WTC11 (cell line): ENCODE measurements at regions not wholly inside any gene's neighbourhood (a gene's known extent, or its start where the extent isn't known, plus 50 kb on each side); places are given as distances from the start of the nearest gene placed in this dataset.

ENCODE experiments used
- ATAC-seq: fragments of 200-7000 bp; cut with Tn5 transposase; 2 replicates; pipeline ENCODE4 v1.10.0; 2021; ENCODE audit warnings: mild to moderate bottlenecking, moderate library complexity
- CTCF ChIA-PET: fragments of 300-600 bp; sonication (Branson Sonifier 250); formaldehyde crosslinking; loops from one replicate; lab custom pipeline; 2021; ENCODE audit warnings: antibody characterized with exemption; lab: Charles Lee
- POLR2A ChIA-PET: fragments of 350-600 bp; sonication (Branson Sonifier 250); formaldehyde crosslinking; loops from one replicate; lab custom pipeline; 2021; ENCODE audit warnings: antibody characterized with exemption; lab: Charles Lee
- DNase-seq: peaks from one replicate; pipeline ENCODE4 v3.0.0; 2021; ENCODE audit warnings: low spot score
- H3K27ac Mint-ChIP-seq: 2 replicates; pipeline ENCODE4 v1.8.0; 2021; ENCODE audit warnings: mixed read lengths
- H3K27me3 Mint-ChIP-seq: 2 replicates; pipeline ENCODE4 v1.8.0; 2021; ENCODE audit warnings: low read depth, mild to moderate bottlenecking, moderate library complexity, mixed read lengths
- H3K36me3 Mint-ChIP-seq: 2 replicates; pipeline ENCODE4 v1.8.0; 2021; ENCODE audit warnings: mixed read lengths
- H3K4me1 Mint-ChIP-seq: 2 replicates; pipeline ENCODE4 v1.8.0; 2022; ENCODE audit warnings: mixed read lengths
- H3K4me3 Mint-ChIP-seq: 2 replicates; pipeline ENCODE4 v1.8.0; 2021; ENCODE audit warnings: mild to moderate bottlenecking, moderate library complexity, mixed read lengths
- H3K9me3 Mint-ChIP-seq: 2 replicates; pipeline ENCODE4 v1.8.0; 2021; ENCODE audit warnings: mixed read lengths
- E2F4 ChIP-seq: sonication (generic); formaldehyde crosslinking; IDR thresholded peaks from 2 replicates; pipeline ENCODE4 v1.8.1; 2022; ENCODE audit warnings: low read depth, mild to moderate bottlenecking, moderate library complexity, missing genetic modification reagents, borderline replicate concordance
- ERG ChIP-seq: fragments of 250-450 bp; sonication (Bioruptor Pico); IDR thresholded peaks from 2 replicates; pipeline ENCODE4 v1.8.0; 2021; ENCODE audit warnings: mild to moderate bottlenecking
- ETV6 ChIP-seq: sonication (generic); formaldehyde crosslinking; IDR thresholded peaks from 2 replicates; pipeline ENCODE4 v1.8.1; 2022; ENCODE audit warnings: mild to moderate bottlenecking, missing genetic modification reagents
- GABPB1 ChIP-seq: sonication (generic); formaldehyde crosslinking; IDR thresholded peaks from 2 replicates; pipeline ENCODE4 v1.8.1; 2023; ENCODE audit warnings: mild to moderate bottlenecking, missing genetic modification reagents
- HMGA2 ChIP-seq: fragments of 250-450 bp; sonication (Bioruptor Pico); IDR thresholded peaks from 2 replicates; pipeline ENCODE4 v1.4.0; 2021; ENCODE audit warnings: mild to moderate bottlenecking, moderate library complexity
- KAT7 ChIP-seq: sonication (generic); formaldehyde crosslinking; IDR thresholded peaks from 2 replicates; pipeline ENCODE4 v1.8.1; 2023; ENCODE audit warnings: missing genetic modification reagents, mild to moderate bottlenecking, borderline replicate concordance
- NFATC4 ChIP-seq: fragments of 250-450 bp; sonication (Bioruptor Pico); IDR thresholded peaks from 2 replicates; pipeline ENCODE4 v1.9.0; 2021; ENCODE audit warnings: mild to moderate bottlenecking
- NFYB ChIP-seq: sonication (generic); formaldehyde crosslinking; conservative IDR thresholded peaks from 2 replicates; pipeline ENCODE4 v1.8.0; 2022; ENCODE audit warnings: low read depth, missing genetic modification reagents
- NR1H2 ChIP-seq: sonication (generic); formaldehyde crosslinking; IDR thresholded peaks from 2 replicates; pipeline ENCODE4 v1.9.0; 2021; ENCODE audit warnings: mild to moderate bottlenecking, moderate library complexity, missing genetic modification reagents
- NR3C1 ChIP-seq: sonication (generic); formaldehyde crosslinking; conservative IDR thresholded peaks from 2 replicates; pipeline ENCODE4 v1.8.1; 2023; ENCODE audit warnings: low read depth, mild to moderate bottlenecking, missing genetic modification reagents
- OVOL2 ChIP-seq: fragments of 250-450 bp; sonication (Bioruptor Pico); IDR thresholded peaks from 2 replicates; pipeline ENCODE4 v1.9.0; 2021; ENCODE audit warnings: mild to moderate bottlenecking, borderline replicate concordance
- PRDM15 ChIP-seq: sonication (generic); formaldehyde crosslinking; IDR thresholded peaks from 2 replicates; pipeline ENCODE4 v1.8.0; 2022; ENCODE audit warnings: missing genetic modification reagents
- RORB ChIP-seq: fragments of 250-450 bp; sonication (Bioruptor Pico); IDR thresholded peaks from 2 replicates; pipeline ENCODE4 v1.9.0; 2021; ENCODE audit warnings: mild to moderate bottlenecking
- SP1 ChIP-seq: sonication (generic); formaldehyde crosslinking; conservative IDR thresholded peaks from 2 replicates; pipeline ENCODE4 v1.8.1; 2022; ENCODE audit warnings: missing genetic modification reagents
- TCF7 ChIP-seq: sonication (generic); formaldehyde crosslinking; IDR thresholded peaks from 2 replicates; pipeline ENCODE4 v1.8.0; 2022; ENCODE audit warnings: mild to moderate bottlenecking, low read depth, missing genetic modification reagents, moderate library complexity
- ZMAT4 ChIP-seq: fragments of 250-450 bp; sonication (Bioruptor Pico); IDR thresholded peaks from 2 replicates; pipeline ENCODE4 v1.9.0; 2021; ENCODE audit warnings: mild to moderate bottlenecking
- ZNF121 ChIP-seq: sonication (generic); formaldehyde crosslinking; IDR thresholded peaks from 2 replicates; pipeline ENCODE4 v1.8.0; 2023; ENCODE audit warnings: missing genetic modification reagents
- ZNF416 ChIP-seq: fragments of 250-450 bp; sonication (Bioruptor Pico); IDR thresholded peaks from 2 replicates; pipeline ENCODE4 v1.9.0; 2021; ENCODE audit warnings: mild to moderate bottlenecking, inconsistent platforms
- ZNF423 ChIP-seq: fragments of 250-450 bp; sonication (Bioruptor Pico); IDR thresholded peaks from 2 replicates; pipeline ENCODE4 v2.1.2; 2022; ENCODE audit warnings: mild to moderate bottlenecking, moderate library complexity
- ZNF532 ChIP-seq: fragments of 250-450 bp; sonication (Bioruptor Pico); IDR thresholded peaks from 2 replicates; pipeline ENCODE4 v1.9.0; 2021; ENCODE audit warnings: mild to moderate bottlenecking, borderline replicate concordance

GRCh38 chr15:92316586-92317295, 76.9 kb upstream of the ST8SIA2 start (continued):
- TF ChIP-seq ZNF532 (CRISPR knock-in tag) (no peak), SP1 (no peak), OVOL2 (CRISPR knock-in tag) (no peak), ZMAT4 (CRISPR knock-in tag) (no peak), NFYB (no peak), NR1H2 (CRISPR knock-in tag) (no peak), E2F4 (CRISPR knock-in tag) (no peak), HMGA2 (no peak), ERG (CRISPR knock-in tag) (no peak), ZNF423 (no peak), RORB (CRISPR knock-in tag) (no peak), ZNF121 (no peak), PRDM15 (CRISPR knock-in tag) (no peak)

- DNase-seq (no peak), ATAC-seq (peak; percentile 58)
- CTCF ChIA-PET = interaction anchor here (1.5 kb wide), 1 partner anchor 72 kb away, joined by 4 read pairs; no protein-coding TSS in a partner anchor
- H3K27me3 Mint-ChIP-seq = no peaks in the 10 kb centered on the region
- POLR2A ChIA-PET = no interaction called here
- no peak overlapping the region for H3K27ac Mint-ChIP-seq
- no peaks in the 10 kb centered on the region for H3K9me3 Mint-ChIP-seq
- H3K4me1 Mint-ChIP-seq = no peaks in the 10 kb centered on the region
- H3K36me3 Mint-ChIP-seq = no peaks in the 10 kb centered on the region
- H3K4me3 Mint-ChIP-seq = no peak overlapping the region
- TF ChIP-seq ETV6 (CRISPR knock-in tag) (no peak), NFATC4 (CRISPR knock-in tag) (no peak), ZNF416 (CRISPR knock-in tag) (no peak), NR3C1 (CRISPR knock-in tag) (no peak), TCF7 (CRISPR knock-in tag) (no peak), KAT7 (CRISPR knock-in tag) (no peak), GABPB1 (CRISPR knock-in tag) (no peak)
Observed at GRCh38 chr15:92320012-92320699, 73.5 kb upstream of the ST8SIA2 start.
